HG03103 (cell line): ENCODE measurements at regions not wholly inside any gene's neighbourhood (a gene's known extent, or its start where the extent isn't known, plus 50 kb on each side); places are given as distances from the start of the nearest gene placed in this dataset.

Source experiments
- ATAC-seq: cut with Tn5 transposase; IDR thresholded peaks from one replicate; pipeline ENCODE4 v1.9.1; 2021; ENCODE audit warnings: low read depth; ENCODE audit not compliant: unreplicated experiment

DNA sequence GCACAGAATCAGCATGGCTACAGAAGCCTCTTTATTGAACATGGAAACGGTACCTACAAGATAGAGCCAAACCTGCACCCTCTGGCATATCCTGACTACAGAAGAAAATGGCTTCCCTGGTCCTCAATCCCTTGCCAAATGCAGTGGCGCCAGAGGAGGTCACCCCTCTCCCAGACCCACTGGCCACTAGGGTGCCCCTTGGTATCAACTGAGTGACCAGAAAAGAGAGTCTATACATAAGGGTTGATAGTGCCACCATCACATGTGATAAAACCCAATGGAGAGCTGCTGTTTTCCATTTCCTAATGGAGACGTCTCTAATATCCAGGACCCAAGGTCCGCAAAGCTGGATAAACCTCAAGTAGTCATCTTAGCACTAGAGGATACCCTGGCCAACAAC lies 52.7 kb upstream of the ALK start:
- ATAC-seq: no peak

GRCh38 chr2:29977284-29977683 lies 55.9 kb upstream of the ALK start:
- ATAC-seq: no peak

DNA sequence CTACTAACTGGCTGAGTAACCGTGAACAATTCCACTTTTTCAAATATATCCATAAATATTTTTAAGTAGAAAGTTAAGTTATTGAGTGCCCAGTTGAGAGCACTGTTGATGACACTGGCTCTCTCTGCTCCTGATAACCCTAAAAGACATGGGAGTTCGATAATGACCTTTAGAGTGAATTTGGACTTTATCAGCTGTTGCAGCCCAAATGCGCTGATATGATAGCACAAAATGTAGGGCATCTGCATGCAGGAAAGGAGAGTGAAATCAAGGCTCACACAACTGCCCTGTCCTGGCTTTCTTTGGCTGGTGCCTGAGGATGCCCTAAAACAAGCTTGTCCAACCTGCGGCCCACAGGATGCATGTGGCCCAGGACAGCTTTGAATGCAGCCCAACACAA lies 60.0 kb upstream of the ALK start:
- no peak for ATAC-seq

GRCh38 chr2:29983308-29983707 lies 61.9 kb upstream of the ALK start:
- ATAC-seq: no peak

GRCh38 chr2:29987146-29987545 lies 65.8 kb upstream of the ALK start:
- ATAC-seq: no peak

- ATAC-seq: no peak
Measured at GRCh38 chr2:29990129-29990528, 68.7 kb upstream of the ALK start.

DNA sequence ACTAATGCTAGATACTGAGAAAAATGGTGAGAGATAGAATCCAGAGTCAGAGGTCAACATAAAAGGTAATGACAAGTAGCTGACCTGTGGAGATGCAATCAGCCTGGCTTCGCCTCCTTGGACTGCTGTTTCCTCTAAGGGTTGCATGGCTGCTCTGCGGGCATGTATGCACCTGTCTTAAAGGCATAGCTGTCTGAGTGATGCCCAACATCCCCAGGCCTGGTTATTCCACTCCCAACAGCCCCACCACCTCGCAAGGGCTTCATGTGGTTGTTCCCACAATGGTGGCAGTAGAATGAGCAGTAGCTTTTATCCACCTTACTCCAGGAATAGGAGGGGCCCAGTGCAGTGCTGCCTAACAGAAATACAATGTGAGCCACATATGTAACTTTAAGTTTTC lies 69.7 kb upstream of the ALK start:
- ATAC-seq: no peak

GRCh38 chr2:29995241-29995640 lies 73.9 kb upstream of the ALK start:
- no peak for ATAC-seq

- no peak for ATAC-seq
Measured at GRCh38 chr2:30003128-30003527, 81.7 kb upstream of the ALK start.

DNA sequence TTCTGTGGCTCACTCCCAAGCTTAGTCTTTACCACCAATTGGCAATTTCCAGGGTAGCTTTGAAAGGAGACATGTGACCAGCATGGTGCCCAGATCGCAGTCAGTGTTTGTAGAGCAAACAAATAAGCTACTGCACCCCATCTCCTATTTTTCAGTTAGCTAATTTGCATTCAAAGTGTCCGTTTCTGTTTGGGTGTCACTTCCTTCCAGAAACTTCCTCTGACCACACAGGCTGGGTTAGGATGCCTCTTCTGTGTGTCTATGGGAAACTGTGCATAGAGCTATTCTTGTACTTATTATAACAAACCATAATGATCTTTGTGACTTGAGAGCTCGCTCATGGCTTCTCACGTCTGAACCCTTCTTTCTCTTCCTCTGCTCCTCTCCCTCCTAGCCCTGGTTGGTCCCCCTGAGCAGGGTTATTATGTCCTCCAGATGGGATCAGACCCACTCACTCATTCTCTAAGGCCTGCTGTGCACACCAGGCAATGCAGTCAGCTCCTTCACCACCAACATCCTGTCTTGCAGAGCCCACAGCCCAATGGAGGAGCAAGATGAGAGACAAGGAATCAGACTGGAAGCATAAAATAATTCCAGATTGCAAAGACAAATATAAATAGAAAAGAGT lies 101.2 kb upstream of the ALK start:
- peak; percentile 71 for ATAC-seq

DNA sequence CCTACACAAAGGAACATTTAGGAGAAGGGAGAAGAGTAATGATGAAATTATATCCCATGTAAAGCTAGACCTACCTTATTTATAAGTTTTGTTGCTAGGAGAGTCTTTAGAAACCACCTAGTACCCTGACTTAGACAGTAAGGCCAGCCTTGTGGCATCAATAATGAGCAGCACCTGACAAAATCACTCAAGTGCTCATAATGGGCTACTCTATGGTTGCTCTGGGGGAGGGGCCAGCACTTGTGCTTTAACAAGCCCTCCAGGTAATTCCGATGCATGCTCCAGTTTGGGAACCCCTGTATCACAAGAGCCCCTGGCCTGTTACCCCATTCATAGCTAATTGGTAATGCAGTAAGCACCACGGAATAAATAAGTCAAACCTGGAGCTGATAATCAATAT lies 102.9 kb upstream of the ALK start:
- no peak for ATAC-seq

- ATAC-seq: no peak
Measured at GRCh38 chr2:30026091-30027055, 105.0 kb upstream of the ALK start.

DNA sequence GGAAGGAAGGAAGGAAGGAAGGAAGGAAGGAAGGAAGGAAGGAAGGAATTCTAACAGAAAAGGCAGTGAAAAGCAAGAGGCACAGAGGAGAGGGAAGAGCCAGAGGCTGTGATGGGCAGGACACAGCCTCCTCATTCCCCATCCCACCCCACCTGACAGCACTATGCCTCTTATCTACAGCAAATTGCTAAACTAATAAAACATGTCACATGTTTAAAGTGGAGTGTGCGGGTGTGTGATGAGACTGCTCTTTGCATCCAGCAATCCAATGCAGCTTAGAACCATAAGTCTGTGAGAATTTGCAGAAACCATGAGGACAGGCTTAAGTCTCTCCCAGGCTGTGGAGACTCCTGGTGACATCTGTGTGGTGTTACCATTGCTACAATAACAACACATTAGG lies 108.4 kb upstream of the ALK start:
- ATAC-seq: no peak

- no peak for ATAC-seq
Measured at GRCh38 chr2:30030361-30030760, 109.0 kb upstream of the ALK start.

DNA sequence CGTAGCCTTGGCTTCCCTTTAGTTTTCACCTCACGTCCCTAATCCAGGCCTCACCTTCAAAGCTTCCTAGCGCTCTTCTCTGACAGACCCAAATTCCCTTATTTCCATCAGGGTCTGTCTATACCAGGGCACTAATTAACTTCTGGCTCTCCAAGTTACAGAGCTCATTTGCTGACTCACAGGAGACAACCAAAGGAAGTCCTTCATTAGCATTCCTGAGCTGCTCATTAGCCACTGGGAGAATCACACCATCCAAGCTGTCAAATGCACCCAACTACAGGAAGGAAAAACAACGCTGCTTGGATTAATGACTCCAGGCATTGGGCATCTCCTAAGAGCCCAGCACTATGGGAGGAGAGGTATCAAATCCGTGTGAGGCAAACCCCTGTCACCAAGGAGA lies 109.8 kb upstream of the ALK start:
- no peak for ATAC-seq

DNA sequence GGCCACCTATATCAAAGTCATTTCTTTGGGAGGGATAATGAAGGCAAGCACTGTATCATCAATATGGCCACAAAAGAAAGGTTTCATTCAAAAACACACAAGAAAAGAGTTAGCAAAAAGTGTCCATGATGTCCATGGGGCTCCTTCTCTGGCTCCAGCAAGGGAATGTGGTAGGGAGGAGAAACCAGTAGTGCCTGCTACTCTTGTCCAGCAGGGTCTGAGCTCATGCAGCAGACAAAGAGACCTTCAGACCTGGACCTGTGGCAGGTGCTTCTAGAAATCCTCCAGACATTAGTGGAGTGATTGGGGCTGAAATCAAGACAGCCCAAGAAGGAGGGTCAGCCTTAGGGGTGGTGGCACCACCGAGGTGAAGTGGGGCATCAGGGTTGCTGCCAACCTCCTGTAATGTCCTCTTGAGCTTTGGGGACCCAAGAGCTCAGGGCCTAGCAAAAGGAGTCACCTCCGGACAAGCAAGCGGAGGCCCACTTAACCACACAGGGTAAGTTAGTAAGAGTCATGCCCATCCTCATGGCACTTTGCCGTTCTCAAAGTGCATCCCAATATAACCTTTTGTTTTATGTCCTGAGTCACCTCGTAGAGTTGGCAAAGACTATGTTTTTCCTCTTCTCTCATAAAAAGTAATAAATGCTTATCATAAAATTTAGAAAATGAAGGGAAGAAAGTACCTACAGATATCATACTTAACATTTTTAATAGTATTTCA lies 112.6 kb upstream of the YPEL5 start:
- no peak for ATAC-seq

DNA sequence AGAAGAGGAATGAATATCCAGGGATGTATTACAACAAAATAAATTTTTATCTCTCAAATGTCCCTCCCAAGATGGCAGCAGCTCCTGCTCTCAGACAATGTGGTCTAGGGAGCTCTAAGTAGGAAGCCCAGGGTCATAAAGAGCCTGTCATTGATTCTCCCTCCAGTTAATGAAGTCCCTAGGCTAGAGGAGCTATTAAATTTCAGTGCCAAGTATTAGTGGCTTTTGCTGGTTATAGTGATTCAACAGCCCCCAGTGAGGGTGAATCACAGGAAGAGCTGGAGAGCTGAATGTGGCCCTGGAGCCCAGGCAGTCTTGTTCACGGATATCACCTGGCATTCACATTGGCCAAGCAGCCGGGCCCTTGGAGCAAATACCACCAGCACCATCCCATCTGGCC lies 109.8 kb upstream of the YPEL5 start:
- ATAC-seq: no peak

GRCh38 chr2:30038419-30038818 lies 108.4 kb upstream of the YPEL5 start:
- no peak for ATAC-seq

- ATAC-seq: no peak
Measured at GRCh38 chr2:30039101-30039500, 107.7 kb upstream of the YPEL5 start.

DNA sequence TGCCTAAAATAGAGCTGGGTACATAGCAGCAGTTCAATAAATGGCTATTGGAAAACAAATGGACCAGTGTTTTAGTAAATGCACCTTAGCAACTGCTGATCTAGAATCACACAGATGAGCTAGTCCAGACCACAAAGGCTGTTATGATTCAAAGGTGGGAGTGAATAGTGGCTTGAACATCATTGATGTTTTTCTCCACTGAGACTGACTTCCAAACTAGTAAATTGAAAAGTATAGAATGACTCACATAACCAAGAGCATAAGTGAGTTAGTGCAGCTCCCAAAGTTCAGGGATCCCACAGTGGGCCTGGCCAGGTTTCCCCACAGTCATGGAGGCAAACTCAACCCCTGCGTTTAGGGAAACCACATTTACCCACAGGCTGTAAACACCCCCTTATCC lies 106.7 kb upstream of the YPEL5 start:
- ATAC-seq: no peak

DNA sequence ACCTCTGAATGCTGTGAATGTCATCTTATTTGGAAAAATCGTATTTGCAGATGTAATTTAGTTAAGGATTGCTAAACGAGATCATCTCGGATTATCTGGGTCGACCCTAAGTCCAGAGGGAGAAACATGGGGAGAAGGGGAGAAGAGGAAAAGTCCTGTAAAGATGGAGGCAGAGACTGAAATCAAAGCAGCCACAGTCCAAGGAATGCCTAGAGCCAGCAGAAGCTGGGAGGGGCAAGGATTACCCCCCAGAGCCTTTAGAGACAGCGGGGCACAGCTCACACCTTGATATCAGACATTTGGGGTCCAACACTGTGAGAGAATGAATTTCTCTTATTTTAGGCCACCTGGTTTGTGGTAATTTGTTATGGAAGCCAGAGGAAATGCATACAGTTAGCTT lies 104.9 kb upstream of the YPEL5 start:
- ATAC-seq: no peak
